ENCODE measurements at regions not wholly inside any gene's neighbourhood (a gene's known extent, or its start where the extent isn't known, plus 50 kb on each side); places are given as distances from the start of the nearest gene placed in this dataset.

DNA sequence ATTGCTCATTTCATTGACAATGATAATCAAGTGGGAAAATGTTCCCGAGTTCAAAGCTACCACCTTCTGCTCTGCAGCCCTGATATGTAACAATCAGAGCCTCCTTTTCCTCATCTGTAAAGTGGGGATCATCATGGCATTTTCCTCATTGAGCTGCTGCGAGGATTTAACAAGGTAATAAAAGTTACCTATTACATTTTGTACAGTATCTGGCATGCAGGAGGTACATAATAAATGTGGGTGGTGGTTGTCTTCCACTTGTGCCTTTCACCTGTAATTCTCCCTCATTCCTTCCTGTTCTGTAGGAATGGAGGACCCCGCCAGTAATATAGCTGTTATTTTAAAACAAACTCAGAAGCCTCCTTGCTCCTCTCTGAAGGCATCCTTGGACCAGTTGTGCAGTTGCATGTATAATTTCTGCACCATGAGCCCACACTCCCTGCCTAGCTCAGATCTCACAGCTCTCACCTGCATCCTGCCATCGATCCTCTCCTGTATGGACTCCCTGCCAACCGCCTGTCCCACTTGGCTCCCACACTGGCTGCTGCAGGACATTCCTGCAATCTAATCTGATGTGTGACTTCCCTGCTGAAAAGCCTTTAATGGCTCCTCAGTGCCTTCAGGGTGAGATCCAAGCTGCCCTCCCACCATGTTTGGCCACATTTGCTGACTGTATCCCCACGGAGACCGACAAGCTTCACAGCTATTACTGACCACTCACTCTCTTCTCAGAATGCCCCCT lies 350.4 kb downstream of the EN1 start:
- DNase-seq (ENCODE audit: low read depth) = no peak
- no peak overlapping the region for H3K4me3 ChIP-seq (ENCODE audit: low read depth, low read length)

DNA sequence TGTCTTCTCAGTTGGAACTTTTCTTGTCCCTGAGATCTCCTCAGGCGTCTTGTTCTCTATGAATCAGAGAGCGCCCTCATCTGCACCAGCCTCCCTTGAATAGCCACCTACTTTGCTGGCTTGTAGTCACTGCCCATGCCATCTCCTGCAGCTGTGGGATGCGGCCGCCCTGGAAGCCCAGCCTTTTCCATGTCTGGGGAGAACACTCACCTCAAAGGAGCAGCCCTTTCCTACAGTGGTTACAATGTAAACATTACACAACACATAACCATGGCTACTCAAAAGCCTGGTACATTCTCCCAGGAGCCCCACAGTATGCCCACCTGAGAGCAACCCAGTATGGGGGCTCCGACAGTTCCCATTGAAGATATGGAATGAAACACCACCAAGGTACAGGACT lies 351.0 kb downstream of the EN1 start:
- TF ChIP-seq, protein P1, sequence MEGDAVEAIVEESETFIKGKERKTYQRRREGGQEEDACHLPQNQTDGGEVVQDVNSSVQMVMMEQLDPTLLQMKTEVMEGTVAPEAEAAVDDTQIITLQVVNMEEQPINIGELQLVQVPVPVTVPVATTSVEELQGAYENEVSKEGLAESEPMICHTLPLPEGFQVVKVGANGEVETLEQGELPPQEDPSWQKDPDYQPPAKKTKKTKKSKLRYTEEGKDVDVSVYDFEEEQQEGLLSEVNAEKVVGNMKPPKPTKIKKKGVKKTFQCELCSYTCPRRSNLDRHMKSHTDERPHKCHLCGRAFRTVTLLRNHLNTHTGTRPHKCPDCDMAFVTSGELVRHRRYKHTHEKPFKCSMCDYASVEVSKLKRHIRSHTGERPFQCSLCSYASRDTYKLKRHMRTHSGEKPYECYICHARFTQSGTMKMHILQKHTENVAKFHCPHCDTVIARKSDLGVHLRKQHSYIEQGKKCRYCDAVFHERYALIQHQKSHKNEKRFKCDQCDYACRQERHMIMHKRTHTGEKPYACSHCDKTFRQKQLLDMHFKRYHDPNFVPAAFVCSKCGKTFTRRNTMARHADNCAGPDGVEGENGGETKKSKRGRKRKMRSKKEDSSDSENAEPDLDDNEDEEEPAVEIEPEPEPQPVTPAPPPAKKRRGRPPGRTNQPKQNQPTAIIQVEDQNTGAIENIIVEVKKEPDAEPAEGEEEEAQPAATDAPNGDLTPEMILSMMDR (IDR thresholded peaks at IDR 0.05; ENCODE audit: insufficient read depth, low read depth, low read length, missing control alignments) = no peak
- no peak overlapping the region for H3K4me3 ChIP-seq (ENCODE audit: low read depth, low read length)
- no peak for DNase-seq (ENCODE audit: low read depth)

More for the DNA sequence above, 350.4 kb downstream of the EN1 start:
- TF ChIP-seq, protein P1 (IDR thresholded peaks at IDR 0.05; ENCODE audit: insufficient read depth, low read depth, low read length, missing control alignments) = no peak

DNA sequence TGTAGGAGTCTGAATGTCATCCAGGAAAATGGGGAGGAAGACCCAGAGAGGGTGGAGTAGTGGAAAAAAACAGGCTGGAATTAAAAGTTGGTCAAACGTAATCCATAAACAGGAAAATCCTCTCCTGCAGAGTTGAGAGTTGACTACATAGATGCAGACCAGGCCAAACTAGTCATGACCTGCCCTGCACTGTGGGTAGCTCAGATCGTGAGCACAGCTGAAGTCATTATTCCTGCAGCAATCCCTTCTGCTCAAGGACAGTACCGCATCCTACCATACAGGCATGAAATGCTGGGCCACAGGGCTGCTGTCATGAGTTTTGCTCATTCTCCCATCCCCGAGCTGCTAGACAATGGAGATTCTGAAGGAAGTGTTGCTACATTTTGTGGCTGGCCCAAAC lies 352.2 kb downstream of the EN1 start:
- DNase-seq (ENCODE audit: low read depth) = no peak
- TF ChIP-seq, protein P1 (IDR thresholded peaks at IDR 0.05; ENCODE audit: insufficient read depth, low read depth, low read length, missing control alignments) = no peak
- no peak overlapping the region for H3K4me3 ChIP-seq (ENCODE audit: low read depth, low read length)

DNA sequence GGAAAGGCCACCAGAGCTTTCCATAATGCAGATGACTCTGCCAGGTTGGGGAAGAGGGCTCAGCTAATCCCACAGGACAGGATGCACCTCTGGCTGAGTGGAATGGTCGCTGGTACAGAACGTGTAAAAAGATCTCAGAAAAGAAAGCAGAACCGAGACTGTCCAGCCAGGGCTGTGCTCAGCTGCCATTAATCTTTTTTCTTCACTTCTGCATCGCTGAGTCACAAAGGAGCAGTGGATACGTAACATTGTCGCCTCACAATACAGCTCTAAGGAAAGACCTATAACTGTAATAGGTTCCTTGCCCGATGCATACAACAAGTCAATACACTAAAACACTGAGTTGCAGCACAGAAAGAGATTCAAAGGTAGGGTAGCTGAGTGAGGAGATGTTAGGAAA lies 354.2 kb downstream of the EN1 start:
- TF ChIP-seq, protein P1 (IDR thresholded peaks at IDR 0.05; ENCODE audit: insufficient read depth, low read depth, low read length, missing control alignments) = no peak
- no peak for DNase-seq (ENCODE audit: low read depth)

DNA sequence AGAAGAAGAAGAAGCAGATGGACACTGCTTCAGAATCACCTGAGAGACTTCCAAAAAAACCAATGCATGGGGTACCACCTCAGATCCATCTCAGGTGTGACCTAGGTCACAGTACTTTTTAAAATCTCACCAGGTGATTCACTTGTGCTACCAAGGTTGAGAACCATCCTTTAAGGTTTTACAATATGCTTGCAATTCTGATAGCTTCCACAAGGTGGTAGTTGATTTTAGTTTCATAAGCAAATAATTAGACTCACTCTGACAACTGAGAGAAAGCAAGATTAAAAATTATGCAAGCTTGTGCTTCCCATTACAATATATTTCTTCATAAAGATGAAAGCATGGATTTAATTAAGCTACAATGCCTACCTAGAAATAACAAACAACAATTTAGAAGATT lies 355.1 kb downstream of the EN1 start:
- DNase-seq (ENCODE audit: low read depth) = peak; percentile 4
- TF ChIP-seq, protein P1 (IDR thresholded peaks at IDR 0.05; ENCODE audit: insufficient read depth, low read depth, low read length, missing control alignments) = no peak

More for the DNA sequence above, 354.2 kb downstream of the EN1 start:
- H3K4me3 ChIP-seq (ENCODE audit: low read depth, low read length) = no peak overlapping the region

DNA sequence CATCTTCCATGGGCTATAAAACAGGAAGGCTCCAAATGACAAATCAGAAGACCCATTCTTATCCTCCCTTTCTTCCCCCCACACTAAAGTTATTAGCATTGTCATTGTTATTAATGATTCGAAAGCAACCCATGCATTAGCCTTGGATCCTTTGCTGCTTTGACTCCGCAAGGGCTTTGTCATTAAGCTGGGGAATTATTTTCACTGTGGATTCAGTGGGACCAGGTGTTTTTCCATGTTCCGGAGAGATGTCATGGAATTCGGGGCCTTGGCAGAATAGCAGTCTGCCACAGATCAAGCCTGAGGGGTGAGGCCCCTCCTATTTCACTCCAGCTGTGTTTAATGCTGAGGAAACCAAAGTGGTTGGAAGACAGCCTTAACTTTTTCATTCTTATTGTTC lies 357.1 kb downstream of the EN1 start:
- no peak overlapping the region for H3K4me3 ChIP-seq (ENCODE audit: low read depth, low read length)
- TF ChIP-seq, protein P1 (IDR thresholded peaks at IDR 0.05; ENCODE audit: insufficient read depth, low read depth, low read length, missing control alignments) = no peak
- DNase-seq (ENCODE audit: low read depth) = no peak

More for the DNA sequence above, 355.1 kb downstream of the EN1 start:
- H3K4me3 ChIP-seq (ENCODE audit: low read depth, low read length) = no peak overlapping the region
